ENCODE measurements at regions not wholly inside any gene's neighbourhood (a gene's known extent, or its start where the extent isn't known, plus 50 kb on each side); places are given as distances from the start of the nearest gene placed in this dataset.

DNA sequence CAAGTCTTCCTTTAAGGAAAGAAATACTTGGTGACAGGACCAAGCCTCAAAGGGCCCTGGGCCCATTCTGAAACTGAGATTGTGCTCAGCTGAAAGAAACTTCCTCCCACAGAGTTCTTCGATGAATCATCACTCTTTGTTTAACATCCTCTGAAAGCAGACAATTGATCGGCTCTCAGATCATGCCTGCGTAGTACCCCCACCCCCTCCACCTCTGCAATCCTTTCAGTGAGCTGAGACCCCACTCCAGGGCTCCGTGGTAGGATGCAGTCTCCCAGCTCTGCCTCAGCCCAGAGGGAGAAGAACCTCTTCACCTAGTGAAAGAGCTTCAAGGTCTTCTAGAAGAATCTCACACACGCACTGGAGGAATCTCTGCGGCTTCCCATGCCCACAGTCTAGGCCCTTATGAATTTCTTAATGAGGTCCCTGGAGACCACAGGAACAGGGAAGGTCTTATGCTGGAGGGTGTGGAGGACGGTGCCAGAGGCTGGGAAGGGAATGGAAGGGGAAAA lies 104.9 kb upstream of the SOD1 start:
- Histone ChIP-seq H3K27me3 (ENCODE audit: low read depth) (peaks cover 40% of the 10 kb centered on the region), H3K4me1 (peaks cover 13% of the 10 kb centered on the region), H3K36me3 (no peaks in the 10 kb centered on the region), H3K4me3 (no peak overlapping the region), H3K9me3 (no peaks in the 10 kb centered on the region), H3K27ac (no peak overlapping the region)
- no peak for TF ChIP-seq CTCF (IDR thresholded peaks at IDR 0.05)
- intact Hi-C loops (cut with DNase I), result no loop called here
- DNase-seq (no peak), ATAC-seq (no peak)

- DNase-seq (no peak), ATAC-seq (no peak)
- intact Hi-C loops (cut with DNase I), result no loop called here
Measured at GRCh38 chr21:31553926-31554325, 105.6 kb upstream of the SOD1 start.

GRCh38 chr21:31553461-31553860 lies 106.0 kb upstream of the SOD1 start:
- ATAC-seq, result no peak
- no peaks in the 10 kb centered on the region for H3K36me3 ChIP-seq
- DNase-seq, result no peak
- peaks cover 5% of the 10 kb centered on the region for H3K4me1 ChIP-seq
- no peak for TF ChIP-seq CTCF (IDR thresholded peaks at IDR 0.05)
- no peak overlapping the region for H3K27ac ChIP-seq
- no peak overlapping the region for H3K4me3 ChIP-seq
- no peaks in the 10 kb centered on the region for H3K9me3 ChIP-seq
- H3K27me3 ChIP-seq (ENCODE audit: low read depth), result peaks cover 29% of the 10 kb centered on the region
- intact Hi-C loops (cut with DNase I), result no loop called here

More at GRCh38 chr21:31553926-31554325, 105.6 kb upstream of the SOD1 start:
- no peak for TF ChIP-seq CTCF (IDR thresholded peaks at IDR 0.05)
- Histone ChIP-seq H3K27me3 (ENCODE audit: low read depth) (peaks cover 34% of the 10 kb centered on the region), H3K9me3 (no peaks in the 10 kb centered on the region), H3K4me1 (peaks cover 8% of the 10 kb centered on the region), H3K36me3 (no peaks in the 10 kb centered on the region), H3K27ac (no peak overlapping the region), H3K4me3 (no peak overlapping the region)

DNA sequence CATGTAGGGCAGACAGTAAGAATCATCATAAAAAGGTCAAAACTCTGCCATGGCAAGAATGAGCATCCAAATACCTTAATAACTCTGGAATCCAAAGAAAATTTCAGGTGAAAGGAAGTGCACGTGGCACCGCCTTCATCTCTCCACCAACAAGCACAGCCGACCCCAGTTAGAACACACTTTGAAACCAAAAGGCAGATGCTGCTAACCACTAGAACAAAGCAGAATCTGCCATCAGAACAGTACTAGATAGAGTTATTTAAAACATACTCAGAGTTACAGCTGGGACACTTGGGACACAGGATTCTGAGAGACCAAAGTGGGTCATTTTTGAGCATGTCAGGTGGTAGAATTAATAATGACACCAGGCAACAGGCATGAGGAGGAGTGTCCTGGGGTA lies 106.7 kb upstream of the SOD1 start:
- intact Hi-C loops (cut with DNase I), result no loop called here
- no peak for TF ChIP-seq CTCF (IDR thresholded peaks at IDR 0.05)
- H3K27ac ChIP-seq, result no peak overlapping the region
- H3K4me1 ChIP-seq, result no peaks in the 10 kb centered on the region
- DNase-seq (no peak), ATAC-seq (no peak)
- H3K4me3 ChIP-seq, result no peak overlapping the region
- no peaks in the 10 kb centered on the region for H3K36me3 ChIP-seq
- H3K27me3 ChIP-seq (ENCODE audit: low read depth), result peaks cover 23% of the 10 kb centered on the region
- no peaks in the 10 kb centered on the region for H3K9me3 ChIP-seq

GRCh38 chr21:31550070-31550469 lies 109.4 kb upstream of the SOD1 start:
- ATAC-seq, result no peak

More at GRCh38 chr21:31550070-31550469, 109.4 kb upstream of the SOD1 start:
- Histone ChIP-seq H3K4me1 (no peaks in the 10 kb centered on the region), H3K27me3 (ENCODE audit: low read depth) (no peaks in the 10 kb centered on the region), H3K4me3 (no peak overlapping the region), H3K9me3 (no peaks in the 10 kb centered on the region), H3K36me3 (no peaks in the 10 kb centered on the region), H3K27ac (no peak overlapping the region)
- no peak for DNase-seq
- intact Hi-C loops (cut with DNase I), result no loop called here
- no peak for TF ChIP-seq CTCF (IDR thresholded peaks at IDR 0.05)
